LNCAP (cell line): ENCODE measurements at regions not wholly inside any gene's neighbourhood (a gene's known extent, or its start where the extent isn't known, plus 50 kb on each side); places are given as distances from the start of the nearest gene placed in this dataset.

Experiments used
- TF ChIP-seq, protein P1 (sequence below): fragments of 450-650 bp; IDR thresholded peaks from 2 replicates; pipeline ENCODE4 v1.5.1; 2017; ENCODE audit warnings: mild to moderate bottlenecking

DNA sequence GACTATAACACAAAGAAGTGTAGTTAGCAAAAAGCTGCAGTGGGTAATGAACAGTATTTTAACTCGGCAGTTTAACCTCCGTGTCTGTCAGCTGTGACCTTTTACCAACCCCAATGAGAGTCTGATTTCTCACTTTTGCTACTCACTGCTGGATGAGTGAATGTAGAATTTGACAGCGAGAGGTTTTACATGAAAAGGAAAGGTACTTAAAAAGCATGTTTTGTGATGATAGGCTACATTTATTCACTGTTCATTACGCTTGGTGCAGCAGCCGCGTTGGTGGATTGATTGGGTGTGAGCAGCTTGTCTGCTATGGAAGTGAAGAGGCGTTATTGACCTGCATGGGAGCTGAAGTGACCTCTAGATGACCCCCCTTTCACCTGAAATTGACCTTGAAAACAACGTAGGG, 867.7 kb downstream of the NR2F1-AS1 start:
- TF ChIP-seq, protein P1, sequence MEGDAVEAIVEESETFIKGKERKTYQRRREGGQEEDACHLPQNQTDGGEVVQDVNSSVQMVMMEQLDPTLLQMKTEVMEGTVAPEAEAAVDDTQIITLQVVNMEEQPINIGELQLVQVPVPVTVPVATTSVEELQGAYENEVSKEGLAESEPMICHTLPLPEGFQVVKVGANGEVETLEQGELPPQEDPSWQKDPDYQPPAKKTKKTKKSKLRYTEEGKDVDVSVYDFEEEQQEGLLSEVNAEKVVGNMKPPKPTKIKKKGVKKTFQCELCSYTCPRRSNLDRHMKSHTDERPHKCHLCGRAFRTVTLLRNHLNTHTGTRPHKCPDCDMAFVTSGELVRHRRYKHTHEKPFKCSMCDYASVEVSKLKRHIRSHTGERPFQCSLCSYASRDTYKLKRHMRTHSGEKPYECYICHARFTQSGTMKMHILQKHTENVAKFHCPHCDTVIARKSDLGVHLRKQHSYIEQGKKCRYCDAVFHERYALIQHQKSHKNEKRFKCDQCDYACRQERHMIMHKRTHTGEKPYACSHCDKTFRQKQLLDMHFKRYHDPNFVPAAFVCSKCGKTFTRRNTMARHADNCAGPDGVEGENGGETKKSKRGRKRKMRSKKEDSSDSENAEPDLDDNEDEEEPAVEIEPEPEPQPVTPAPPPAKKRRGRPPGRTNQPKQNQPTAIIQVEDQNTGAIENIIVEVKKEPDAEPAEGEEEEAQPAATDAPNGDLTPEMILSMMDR = no peak

DNA sequence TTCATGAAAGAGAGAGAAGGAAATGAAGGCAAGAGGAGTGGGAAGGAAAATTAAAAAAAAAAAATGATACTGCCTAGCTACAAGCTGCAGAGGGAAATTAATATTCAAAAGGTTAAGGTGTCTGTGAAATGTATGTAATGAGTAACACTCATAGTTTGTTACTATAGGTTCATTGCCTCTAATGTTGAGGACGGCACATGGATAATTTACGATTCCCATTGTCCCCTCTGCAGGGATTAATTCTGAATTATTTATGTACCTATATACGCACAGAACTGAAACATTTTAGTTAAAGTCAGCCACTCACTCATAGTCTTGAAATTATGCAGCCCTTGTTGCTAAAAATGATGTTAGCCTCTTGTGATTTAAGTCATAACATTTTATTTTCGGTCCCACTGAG, 869.1 kb downstream of the NR2F1-AS1 start:
- TF ChIP-seq, protein P1 = no peak

DNA sequence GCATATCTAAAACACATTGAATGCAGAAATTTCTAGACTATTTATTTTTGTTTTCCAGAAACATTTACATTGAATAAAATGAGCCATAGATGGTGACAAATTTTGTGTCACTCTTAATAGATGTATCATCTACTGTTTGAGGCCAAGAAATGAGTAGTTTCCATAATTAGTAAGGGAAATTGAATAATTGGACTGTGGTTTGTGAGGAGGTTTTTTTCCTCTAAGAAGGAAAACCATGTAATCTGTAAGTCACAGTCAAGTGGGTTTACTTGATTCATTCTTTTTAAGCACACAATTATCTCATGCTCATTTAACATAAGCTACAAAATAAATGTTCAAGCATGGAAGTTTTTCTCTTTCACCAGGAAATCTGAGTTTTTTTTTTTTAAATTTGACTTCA, 876.4 kb downstream of the NR2F1-AS1 start:
- TF ChIP-seq, protein P1 = no peak

DNA sequence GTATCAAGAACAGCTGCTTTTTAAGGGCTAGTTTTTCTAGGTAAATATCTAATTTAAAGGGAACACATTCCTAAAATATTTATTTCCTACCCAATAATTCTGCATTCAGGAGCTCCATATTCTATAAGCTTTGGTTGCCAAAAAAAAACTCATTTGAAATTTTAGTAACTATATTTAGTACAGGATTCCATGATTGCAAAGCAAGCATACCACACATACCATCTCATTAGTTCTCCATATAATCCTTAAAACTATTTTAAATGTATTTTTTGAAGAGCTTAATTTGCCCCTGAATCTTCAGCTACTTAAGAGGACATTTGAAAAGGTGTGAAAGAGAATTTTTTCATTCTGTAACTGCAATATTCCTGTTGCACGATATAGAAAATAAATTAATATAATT, 877.0 kb downstream of the NR2F1-AS1 start:
- TF ChIP-seq, protein P1 = no peak

DNA sequence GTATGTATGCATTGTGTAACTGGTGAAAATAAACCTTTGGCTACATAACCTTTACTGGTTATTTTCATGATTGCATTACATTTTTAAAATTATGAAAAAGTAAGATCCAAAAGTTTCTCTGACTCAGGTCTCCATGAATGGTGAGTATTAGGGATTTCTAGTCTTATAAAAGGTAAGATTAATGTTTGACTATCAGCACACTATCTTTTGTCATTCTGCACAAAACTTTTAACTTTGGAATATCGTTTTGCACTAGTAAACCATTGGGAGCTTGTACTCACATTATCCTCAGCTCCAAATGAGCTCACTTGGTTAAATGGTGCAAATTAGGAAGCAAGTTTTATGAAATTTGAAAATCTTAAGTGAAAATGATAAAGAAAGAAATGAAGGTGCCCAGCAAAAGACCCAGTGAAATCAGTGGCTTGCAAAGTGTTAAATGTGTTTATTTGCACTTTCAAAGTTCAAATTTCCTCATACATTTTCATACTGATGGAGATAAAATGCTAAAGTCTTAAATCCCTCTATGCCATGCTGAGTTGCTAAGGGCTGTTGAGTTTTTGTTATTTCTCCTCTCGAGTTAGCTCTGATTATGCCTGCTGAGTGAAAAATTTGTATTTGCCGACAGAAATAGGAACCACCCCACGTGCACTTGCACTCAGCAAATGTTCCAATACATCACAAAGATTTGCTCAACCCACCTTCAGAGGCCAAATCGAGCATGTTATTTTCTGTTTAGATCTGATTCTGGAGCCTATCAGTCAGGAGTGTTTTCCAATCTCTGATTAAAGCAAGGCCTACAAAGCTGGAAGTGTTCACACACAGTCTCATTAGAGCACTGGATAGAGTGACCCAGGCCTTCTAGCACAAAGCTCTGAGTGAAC, 885.7 kb downstream of the NR2F1-AS1 start:
- TF ChIP-seq, protein P1 = no peak

DNA sequence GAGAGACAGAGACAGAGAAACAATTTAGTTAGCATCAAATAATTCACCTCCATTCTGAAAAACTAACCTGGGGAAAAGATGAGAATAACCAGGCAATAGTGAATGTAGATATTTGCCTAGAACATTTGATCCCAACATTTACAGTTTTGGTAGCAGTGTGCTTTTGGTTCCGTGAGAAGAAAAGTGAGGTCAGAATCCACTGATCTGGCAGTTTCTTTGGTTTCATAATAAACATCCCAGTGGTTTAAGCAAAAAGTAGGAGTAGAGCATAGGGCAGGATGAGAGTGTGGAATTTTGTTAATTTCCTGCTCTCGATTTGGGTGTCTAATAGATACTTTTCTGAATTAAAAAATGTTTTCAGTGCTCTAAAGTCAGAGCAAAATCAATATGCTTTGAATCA, 887.0 kb downstream of the NR2F1-AS1 start:
- TF ChIP-seq, protein P1 = no peak

GRCh38 chr5:92687821-92688722, 892.9 kb downstream of the NR2F1-AS1 start:
- TF ChIP-seq, protein P1 = peak; percentile 25; the same call in 1 of the 2 replicates
